GM23338 (cell line): ENCODE measurements at regions not wholly inside any gene's neighbourhood (a gene's known extent, or its start where the extent isn't known, plus 50 kb on each side); places are given as distances from the start of the nearest gene placed in this dataset.

ENCODE experiments used
- ATAC-seq: fragments of 200-7000 bp; cut with Tn5 transposase; 3 replicates; pipeline ENCODE4 v1.9.1; 2020
- DNase-seq: peaks from one replicate; pipeline ENCODE4 v3.0.0-alpha.2; 2015; ENCODE audit warnings: low spot score
- H2AFZ ChIP-seq: fragments of 200-600 bp; sonication (generic); 2 replicates; pipeline ENCODE4 v1.8.0; 2016; ENCODE audit warnings: antibody characterized with exemption, mild to moderate bottlenecking, moderate library complexity
- H3F3A ChIP-seq: fragments of 200-600 bp; sonication (generic); replicated peaks from 2 replicates; pipeline ENCODE4 v1.8.0; 2017; ENCODE audit warnings: antibody characterized with exemption, mixed run types, low read depth
- H3K27ac ChIP-seq: fragments of 200-600 bp; sonication (generic); 2 replicates; pipeline ENCODE4 v1.6.1; 2016; ENCODE audit warnings: low read depth
- H3K27me3 ChIP-seq: fragments of 200-600 bp; sonication (generic); 2 replicates; pipeline ENCODE4 v1.8.0; 2016; ENCODE audit warnings: mild to moderate bottlenecking, mixed run types, moderate library complexity; ENCODE audit not compliant: insufficient read depth
- H3K36me3 ChIP-seq: fragments of 200-600 bp; sonication (generic); 2 replicates; pipeline ENCODE4 v1.8.0; 2016; ENCODE audit warnings: mild to moderate bottlenecking; ENCODE audit not compliant: insufficient read depth
- H3K4me1 ChIP-seq: fragments of 200-600 bp; sonication (generic); 2 replicates; pipeline ENCODE4 v1.8.0; 2016; ENCODE audit warnings: mild to moderate bottlenecking, moderate library complexity; ENCODE audit not compliant: insufficient read depth
- H3K4me2 ChIP-seq: fragments of 200-600 bp; sonication (generic); 2 replicates; pipeline ENCODE4 v1.7.1; 2017; ENCODE audit warnings: mixed run types
- H3K4me3 ChIP-seq: fragments of 200-600 bp; sonication (generic); 2 replicates; pipeline ENCODE4 v1.6.1; 2016; ENCODE audit warnings: mixed run types
- H3K79me2 ChIP-seq: fragments of 200-600 bp; sonication (generic); replicated peaks from 2 replicates; pipeline ENCODE4 v1.8.0; 2017; ENCODE audit warnings: mild to moderate bottlenecking; ENCODE audit not compliant: insufficient read depth
- H3K9me2 ChIP-seq: fragments of 200-600 bp; sonication (generic); 2 replicates; pipeline ENCODE4 v1.8.0; 2017; ENCODE audit not compliant: insufficient read depth
- H4K20me1 ChIP-seq: fragments of 200-600 bp; sonication (generic); replicated peaks from 2 replicates; pipeline ENCODE4 v1.8.0; 2017; ENCODE audit warnings: mild to moderate bottlenecking; ENCODE audit not compliant: insufficient read depth
- H3K27ac Mint-ChIP-seq: 2 replicates; pipeline ENCODE4 v1.8.0; 2020; ENCODE audit warnings: inconsistent platforms, mild to moderate bottlenecking, moderate library complexity, mixed read lengths
- H3K27me3 Mint-ChIP-seq: 3 replicates; pipeline ENCODE4 v1.8.0; 2022; ENCODE audit warnings: low read depth, mild to moderate bottlenecking, moderate library complexity, mixed read lengths, inconsistent platforms; ENCODE audit not compliant: insufficient read depth, poor library complexity
- H3K36me3 Mint-ChIP-seq: 3 replicates; pipeline ENCODE4 v1.8.0; 2021; ENCODE audit warnings: low read depth, mild to moderate bottlenecking, inconsistent platforms, moderate library complexity, mixed read lengths
- H3K4me1 Mint-ChIP-seq: 3 replicates; pipeline ENCODE4 v1.8.0; 2020; ENCODE audit warnings: mild to moderate bottlenecking, inconsistent platforms, mixed read lengths
- H3K4me3 Mint-ChIP-seq: 3 replicates; pipeline ENCODE4 v1.8.0; 2021; ENCODE audit warnings: moderate library complexity, mild to moderate bottlenecking, inconsistent platforms, mixed read lengths
- H3K9me3 Mint-ChIP-seq: 3 replicates; pipeline ENCODE4 v1.8.0; 2020; ENCODE audit warnings: moderate library complexity, mild to moderate bottlenecking, inconsistent platforms, mixed read lengths
- STAT1 ChIP-seq: IDR thresholded peaks from one replicate; pipeline ENCODE4 v1.6.1; 2016; ENCODE audit warnings: antibody characterized with exemption; ENCODE audit not compliant: unreplicated experiment
- TF ChIP-seq, protein P1 (sequence below): fragments of 250-450 bp; sonication (Bioruptor Pico); IDR thresholded peaks from 2 replicates; pipeline ENCODE4 v1.5.0; 2020; ENCODE audit warnings: mild to moderate bottlenecking, moderate library complexity
- TF ChIP-seq, protein P2 (sequence below), 2 experiments: fragments of 200-600 bp in 1 of 2; sonication (generic) in 1 of 2; conservative IDR thresholded peaks; 2 replicates each; pipeline versions ENCODE4 v1.5.1 to v1.6.1; 2016 to 2017; ENCODE audit warnings: antibody characterized with exemption in 2 of 2, low read depth in 2 of 2, mild to moderate bottlenecking in 2 of 2, moderate library complexity in 1 of 2
- TF ChIP-seq, protein P3 (sequence below): IDR thresholded peaks from one replicate; pipeline ENCODE4 v1.6.1; 2018; ENCODE audit warnings: antibody characterized with exemption; ENCODE audit not compliant: unreplicated experiment

DNA sequence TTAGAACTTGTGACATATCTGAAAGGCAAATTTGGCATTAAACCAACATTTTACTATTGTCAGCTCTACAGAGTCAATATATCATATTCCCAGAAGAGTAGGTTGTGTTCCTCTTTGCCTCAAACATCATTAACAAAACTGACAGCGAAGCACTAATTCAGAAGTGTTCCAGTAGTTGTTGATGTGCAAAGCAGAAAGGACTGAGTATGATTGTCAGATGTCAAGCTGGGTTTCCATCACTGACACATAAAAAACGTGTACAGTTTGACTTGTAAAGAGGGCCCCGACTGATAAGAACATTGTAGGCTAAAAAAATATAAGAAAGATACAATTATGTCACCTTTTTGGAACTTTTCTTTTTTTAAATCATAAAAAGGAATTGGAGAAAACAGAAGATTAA lies 101.5 kb upstream of the ZNF608 start:
- no peaks in the 10 kb centered on the region for H3K79me2 ChIP-seq
- no peaks in the 10 kb centered on the region for H3K27me3 ChIP-seq
- H3K4me3 ChIP-seq = no peak overlapping the region
- Mint-ChIP-seq H3K4me1 (peaks cover 5% of the 10 kb centered on the region; the same call in 2 of the 3 replicates), H3K4me3 (no peak overlapping the region), H3K27ac (no peak overlapping the region), H3K36me3 (no peaks in the 10 kb centered on the region; the same call in 2 of the 3 replicates), H3K27me3 (no peaks in the 10 kb centered on the region), H3K9me3 (no peaks in the 10 kb centered on the region)
- H3K27ac ChIP-seq = no peak overlapping the region
- 0 out of 2 replicates have a peak, but pooled peaks cover 7% of the 10 kb centered on the region for H3K9me2 ChIP-seq
- H2AFZ ChIP-seq = no peak overlapping the region
- no peaks in the 10 kb centered on the region for H3K36me3 ChIP-seq
- ATAC-seq = no peak
- no peak for DNase-seq
- TF ChIP-seq, protein P1, sequence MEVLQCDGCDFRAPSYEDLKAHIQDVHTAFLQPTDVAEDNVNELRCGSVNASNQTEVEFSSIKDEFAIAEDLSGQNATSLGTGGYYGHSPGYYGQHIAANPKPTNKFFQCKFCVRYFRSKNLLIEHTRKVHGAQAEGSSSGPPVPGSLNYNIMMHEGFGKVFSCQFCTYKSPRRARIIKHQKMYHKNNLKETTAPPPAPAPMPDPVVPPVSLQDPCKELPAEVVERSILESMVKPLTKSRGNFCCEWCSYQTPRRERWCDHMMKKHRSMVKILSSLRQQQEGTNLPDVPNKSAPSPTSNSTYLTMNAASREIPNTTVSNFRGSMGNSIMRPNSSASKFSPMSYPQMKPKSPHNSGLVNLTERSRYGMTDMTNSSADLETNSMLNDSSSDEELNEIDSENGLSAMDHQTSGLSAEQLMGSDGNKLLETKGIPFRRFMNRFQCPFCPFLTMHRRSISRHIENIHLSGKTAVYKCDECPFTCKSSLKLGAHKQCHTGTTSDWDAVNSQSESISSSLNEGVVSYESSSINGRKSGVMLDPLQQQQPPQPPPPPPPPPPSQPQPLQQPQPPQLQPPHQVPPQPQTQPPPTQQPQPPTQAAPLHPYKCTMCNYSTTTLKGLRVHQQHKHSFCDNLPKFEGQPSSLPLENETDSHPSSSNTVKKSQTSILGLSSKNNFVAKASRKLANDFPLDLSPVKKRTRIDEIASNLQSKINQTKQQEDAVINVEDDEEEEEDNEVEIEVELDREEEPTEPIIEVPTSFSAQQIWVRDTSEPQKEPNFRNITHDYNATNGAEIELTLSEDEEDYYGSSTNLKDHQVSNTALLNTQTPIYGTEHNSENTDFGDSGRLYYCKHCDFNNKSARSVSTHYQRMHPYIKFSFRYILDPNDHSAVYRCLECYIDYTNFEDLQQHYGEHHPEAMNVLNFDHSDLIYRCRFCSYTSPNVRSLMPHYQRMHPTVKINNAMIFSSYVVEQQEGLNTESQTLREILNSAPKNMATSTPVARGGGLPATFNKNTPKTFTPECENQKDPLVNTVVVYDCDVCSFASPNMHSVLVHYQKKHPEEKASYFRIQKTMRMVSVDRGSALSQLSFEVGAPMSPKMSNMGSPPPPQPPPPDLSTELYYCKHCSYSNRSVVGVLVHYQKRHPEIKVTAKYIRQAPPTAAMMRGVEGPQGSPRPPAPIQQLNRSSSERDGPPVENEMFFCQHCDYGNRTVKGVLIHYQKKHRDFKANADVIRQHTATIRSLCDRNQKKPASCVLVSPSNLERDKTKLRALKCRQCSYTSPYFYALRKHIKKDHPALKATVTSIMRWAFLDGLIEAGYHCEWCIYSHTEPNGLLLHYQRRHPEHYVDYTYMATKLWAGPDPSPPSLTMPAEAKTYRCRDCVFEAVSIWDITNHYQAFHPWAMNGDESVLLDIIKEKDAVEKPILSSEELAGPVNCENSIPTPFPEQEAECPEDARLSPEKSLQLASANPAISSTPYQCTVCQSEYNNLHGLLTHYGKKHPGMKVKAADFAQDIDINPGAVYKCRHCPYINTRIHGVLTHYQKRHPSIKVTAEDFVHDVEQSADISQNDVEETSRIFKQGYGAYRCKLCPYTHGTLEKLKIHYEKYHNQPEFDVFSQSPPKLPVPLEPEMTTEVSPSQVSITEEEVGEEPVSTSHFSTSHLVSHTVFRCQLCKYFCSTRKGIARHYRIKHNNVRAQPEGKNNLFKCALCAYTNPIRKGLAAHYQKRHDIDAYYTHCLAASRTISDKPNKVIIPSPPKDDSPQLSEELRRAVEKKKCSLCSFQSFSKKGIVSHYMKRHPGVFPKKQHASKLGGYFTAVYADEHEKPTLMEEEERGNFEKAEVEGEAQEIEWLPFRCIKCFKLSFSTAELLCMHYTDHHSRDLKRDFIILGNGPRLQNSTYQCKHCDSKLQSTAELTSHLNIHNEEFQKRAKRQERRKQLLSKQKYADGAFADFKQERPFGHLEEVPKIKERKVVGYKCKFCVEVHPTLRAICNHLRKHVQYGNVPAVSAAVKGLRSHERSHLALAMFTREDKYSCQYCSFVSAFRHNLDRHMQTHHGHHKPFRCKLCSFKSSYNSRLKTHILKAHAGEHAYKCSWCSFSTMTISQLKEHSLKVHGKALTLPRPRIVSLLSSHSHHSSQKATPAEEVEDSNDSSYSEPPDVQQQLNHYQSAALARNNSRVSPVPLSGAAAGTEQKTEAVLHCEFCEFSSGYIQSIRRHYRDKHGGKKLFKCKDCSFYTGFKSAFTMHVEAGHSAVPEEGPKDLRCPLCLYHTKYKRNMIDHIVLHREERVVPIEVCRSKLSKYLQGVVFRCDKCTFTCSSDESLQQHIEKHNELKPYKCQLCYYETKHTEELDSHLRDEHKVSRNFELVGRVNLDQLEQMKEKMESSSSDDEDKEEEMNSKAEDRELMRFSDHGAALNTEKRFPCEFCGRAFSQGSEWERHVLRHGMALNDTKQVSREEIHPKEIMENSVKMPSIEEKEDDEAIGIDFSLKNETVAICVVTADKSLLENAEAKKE (CRISPR knock-in tag) = no peak
- TF ChIP-seq, protein P2, sequence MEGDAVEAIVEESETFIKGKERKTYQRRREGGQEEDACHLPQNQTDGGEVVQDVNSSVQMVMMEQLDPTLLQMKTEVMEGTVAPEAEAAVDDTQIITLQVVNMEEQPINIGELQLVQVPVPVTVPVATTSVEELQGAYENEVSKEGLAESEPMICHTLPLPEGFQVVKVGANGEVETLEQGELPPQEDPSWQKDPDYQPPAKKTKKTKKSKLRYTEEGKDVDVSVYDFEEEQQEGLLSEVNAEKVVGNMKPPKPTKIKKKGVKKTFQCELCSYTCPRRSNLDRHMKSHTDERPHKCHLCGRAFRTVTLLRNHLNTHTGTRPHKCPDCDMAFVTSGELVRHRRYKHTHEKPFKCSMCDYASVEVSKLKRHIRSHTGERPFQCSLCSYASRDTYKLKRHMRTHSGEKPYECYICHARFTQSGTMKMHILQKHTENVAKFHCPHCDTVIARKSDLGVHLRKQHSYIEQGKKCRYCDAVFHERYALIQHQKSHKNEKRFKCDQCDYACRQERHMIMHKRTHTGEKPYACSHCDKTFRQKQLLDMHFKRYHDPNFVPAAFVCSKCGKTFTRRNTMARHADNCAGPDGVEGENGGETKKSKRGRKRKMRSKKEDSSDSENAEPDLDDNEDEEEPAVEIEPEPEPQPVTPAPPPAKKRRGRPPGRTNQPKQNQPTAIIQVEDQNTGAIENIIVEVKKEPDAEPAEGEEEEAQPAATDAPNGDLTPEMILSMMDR (conservative IDR thresholded peaks at IDR 0.05; ENCODE audit: low read depth in 2 of 2) = no peak
- no peak for TF ChIP-seq STAT1
- TF ChIP-seq, protein P3, sequence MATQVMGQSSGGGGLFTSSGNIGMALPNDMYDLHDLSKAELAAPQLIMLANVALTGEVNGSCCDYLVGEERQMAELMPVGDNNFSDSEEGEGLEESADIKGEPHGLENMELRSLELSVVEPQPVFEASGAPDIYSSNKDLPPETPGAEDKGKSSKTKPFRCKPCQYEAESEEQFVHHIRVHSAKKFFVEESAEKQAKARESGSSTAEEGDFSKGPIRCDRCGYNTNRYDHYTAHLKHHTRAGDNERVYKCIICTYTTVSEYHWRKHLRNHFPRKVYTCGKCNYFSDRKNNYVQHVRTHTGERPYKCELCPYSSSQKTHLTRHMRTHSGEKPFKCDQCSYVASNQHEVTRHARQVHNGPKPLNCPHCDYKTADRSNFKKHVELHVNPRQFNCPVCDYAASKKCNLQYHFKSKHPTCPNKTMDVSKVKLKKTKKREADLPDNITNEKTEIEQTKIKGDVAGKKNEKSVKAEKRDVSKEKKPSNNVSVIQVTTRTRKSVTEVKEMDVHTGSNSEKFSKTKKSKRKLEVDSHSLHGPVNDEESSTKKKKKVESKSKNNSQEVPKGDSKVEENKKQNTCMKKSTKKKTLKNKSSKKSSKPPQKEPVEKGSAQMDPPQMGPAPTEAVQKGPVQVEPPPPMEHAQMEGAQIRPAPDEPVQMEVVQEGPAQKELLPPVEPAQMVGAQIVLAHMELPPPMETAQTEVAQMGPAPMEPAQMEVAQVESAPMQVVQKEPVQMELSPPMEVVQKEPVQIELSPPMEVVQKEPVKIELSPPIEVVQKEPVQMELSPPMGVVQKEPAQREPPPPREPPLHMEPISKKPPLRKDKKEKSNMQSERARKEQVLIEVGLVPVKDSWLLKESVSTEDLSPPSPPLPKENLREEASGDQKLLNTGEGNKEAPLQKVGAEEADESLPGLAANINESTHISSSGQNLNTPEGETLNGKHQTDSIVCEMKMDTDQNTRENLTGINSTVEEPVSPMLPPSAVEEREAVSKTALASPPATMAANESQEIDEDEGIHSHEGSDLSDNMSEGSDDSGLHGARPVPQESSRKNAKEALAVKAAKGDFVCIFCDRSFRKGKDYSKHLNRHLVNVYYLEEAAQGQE = no peak
- H3K4me2 ChIP-seq = no peak overlapping the region
- no peaks in the 10 kb centered on the region for H3K4me1 ChIP-seq
- no peaks in the 10 kb centered on the region for H4K20me1 ChIP-seq
- H3F3A ChIP-seq = no peaks in the 10 kb centered on the region
